NCI-H1105 treated with DMSO at 0.1 percent for 48 hours (cell line): ENCODE measurements at regions not wholly inside any gene's neighbourhood (a gene's known extent, or its start where the extent isn't known, plus 50 kb on each side); places are given as distances from the start of the nearest gene placed in this dataset.

ENCODE experiments used
- DNase-seq: peaks from one replicate; lab custom pipeline; 2025; lab: John Stamatoyannopoulos, UW

GRCh38 chr2:60158262-60158661 lies 395.2 kb downstream of the BCL11A start:
- DNase-seq = no peak

DNA sequence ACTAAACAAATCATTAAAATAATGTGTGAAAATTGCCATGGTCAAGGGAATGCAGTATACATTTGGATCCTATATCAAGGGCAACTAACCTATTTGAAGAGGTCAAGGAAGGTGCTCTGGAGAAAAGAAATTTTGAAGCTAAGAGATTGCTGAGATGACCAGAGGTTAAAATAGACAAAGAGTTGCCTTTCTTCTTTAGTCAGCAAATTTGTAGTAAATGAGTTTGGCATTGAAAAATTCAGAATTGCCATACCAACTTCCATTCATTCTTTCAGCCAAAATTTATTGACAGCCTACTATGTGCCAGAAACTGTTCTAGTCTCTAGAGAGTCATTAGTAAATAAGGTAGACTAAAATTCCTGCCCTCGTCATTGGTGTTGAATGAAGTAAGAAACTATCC lies 396.2 kb downstream of the BCL11A start:
- no peak for DNase-seq

DNA sequence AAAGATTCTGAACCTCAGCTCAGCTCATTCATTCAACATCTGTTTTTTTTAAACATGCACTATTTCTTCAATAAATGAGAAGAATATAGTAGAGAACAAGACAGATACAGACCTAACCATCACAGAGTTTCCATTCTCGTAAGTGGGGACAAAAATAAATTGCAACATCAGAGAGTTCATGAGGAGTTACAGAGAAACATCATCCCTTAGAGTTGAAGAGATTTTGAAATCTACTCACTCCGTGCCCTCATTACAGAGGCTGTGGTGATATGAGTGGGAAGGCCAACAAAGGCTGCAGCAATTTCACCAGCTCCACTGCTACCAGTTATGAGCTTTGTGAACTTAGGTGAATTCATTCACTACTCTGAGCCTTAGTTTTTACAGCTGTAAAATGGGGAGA lies 399.3 kb downstream of the BCL11A start:
- DNase-seq = no peak

GRCh38 chr2:60152226-60152833 lies 401.1 kb downstream of the BCL11A start:
- no peak for DNase-seq

DNA sequence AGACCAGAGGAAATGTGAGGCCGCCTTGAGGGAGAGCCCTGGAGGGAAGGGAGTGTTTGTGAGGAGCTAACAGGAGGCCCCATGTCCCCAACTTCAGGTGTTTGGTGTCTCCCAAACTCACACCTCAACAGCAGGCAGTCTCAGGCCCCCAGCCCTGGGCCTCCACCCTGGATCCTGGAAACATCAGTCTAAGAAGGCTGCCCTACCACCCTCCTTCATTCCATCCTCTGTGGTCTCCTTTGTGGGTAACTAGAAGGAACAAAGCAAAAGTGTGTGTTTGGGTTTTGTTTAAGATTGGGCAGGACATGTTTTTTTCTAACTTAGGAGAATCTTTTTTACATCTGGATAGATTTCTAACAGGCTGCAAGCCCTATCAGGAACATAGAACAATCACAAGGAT lies 404.3 kb downstream of the BCL11A start:
- no peak for DNase-seq

GRCh38 chr2:60148716-60149115 lies 404.7 kb downstream of the BCL11A start:
- no peak for DNase-seq

- no peak for DNase-seq
These were observed 413.3 kb downstream of the BCL11A start for GRCh38 chr2:60140185-60140584.

DNA sequence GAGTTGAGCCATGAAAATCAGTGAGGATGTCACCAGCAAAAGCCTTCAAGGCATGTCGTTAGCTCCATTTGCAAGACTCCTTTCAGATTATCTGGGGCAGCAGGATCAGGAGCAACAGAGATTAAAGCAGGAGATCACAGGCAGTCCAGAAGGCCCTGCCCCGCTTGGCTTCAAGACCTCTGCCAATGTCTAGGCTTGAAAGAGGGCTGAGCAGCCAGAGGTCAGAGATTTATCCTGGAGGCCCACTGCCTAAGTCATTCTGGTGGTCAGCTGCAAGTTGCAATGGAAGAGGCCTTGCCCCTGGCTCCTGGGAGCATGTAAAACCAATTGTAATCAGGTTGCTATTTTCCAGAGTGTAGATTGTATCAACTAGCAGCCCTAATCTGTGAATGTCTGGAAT lies 416.5 kb downstream of the BCL11A start:
- no peak for DNase-seq

GRCh38 chr2:60127191-60127590 lies 426.3 kb downstream of the BCL11A start:
- DNase-seq = no peak

DNA sequence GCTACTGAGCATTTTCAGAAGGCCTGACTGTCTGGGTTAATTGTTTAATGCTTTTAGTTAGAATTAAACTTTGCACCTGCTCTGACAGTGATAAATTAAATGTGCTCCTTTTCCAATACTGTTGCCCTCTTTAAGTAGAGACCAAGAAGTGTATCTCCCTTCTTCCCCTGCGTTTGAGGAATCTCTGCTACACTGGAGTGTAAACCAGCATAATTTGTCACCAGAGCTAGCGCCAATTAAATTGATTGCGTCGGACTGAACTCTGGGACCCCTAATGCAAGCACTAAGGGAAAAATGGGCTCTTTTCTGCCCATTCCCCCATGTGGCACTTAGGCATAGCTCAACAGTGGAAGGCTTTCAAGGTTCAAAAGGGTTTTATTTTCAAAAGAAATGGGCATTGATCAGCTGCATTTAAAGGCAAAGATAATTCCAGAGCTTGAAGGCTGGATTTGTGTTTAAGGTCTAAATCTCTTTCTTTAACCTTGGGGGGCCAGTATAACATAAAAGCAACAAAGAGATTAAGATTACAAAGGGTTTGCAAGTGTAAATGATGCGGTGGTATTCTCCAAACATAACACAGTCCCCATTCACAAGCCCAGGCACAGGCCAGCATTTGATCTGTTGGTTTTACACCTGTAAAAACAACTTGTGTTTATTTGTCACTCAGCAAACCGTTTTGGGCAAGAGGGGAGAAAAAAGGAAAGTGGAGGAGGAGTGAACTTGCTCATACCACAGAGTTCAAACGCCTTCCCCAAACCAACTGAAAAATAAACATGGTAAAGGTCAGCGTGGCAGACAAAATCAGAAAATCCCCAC lies 427.6 kb downstream of the BCL11A start:
- no peak for DNase-seq

DNA sequence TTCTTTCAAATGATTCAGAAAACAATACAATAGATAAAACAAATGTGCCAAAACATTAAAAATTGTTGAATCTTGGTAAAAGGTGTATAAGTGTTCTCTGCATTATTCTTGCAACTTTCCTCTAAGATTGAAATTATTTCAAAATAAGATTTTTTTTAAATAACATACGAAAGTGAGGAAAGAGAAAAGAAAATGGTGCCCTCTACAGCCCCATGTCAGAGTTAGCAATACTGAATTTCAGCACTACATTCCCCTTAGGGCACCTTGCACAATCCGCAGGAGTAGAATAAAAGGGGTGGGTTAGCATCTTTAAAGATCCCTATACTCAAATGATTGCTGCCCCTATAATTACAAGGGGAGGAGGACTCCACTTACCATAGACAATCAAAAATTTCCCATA lies 433.7 kb downstream of the BCL11A start:
- no peak for DNase-seq

DNA sequence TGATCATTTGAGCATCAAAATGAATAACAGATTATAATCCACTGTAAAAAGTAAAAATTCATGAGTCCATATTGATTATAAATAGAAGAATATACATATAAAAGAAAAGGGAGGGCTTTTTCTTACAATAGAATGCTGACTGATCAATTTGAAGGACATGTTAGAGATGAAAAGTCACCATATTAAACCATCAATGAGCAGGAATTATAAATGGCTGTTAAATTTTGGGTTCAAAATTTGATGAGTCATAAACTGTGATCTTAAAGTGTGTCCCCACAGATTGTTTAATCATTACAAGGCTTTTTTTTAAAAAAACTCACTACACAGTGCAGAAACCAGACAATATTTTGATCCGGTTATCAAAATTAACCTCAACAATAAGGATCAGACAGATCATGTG lies 434.5 kb downstream of the BCL11A start:
- no peak for DNase-seq

DNA sequence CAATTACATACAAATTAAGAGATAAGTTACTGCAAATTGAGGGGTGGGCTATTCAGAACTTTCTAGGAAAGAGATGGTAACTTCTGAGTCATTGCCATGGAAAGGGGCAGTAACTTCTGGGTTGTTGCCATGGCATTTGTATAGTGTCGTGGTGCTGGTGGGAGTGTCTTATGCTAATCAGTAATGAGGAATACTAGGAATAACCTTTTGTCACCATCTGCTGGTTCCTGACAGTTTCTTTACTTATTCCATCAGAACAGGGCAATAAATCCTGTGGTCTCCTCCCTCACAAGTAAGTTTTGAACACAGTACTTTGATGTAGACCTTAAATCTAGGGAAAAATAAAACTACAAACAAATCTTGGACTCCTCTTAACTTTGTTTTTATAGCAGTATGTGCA lies 435.4 kb downstream of the BCL11A start:
- DNase-seq = no peak

DNA sequence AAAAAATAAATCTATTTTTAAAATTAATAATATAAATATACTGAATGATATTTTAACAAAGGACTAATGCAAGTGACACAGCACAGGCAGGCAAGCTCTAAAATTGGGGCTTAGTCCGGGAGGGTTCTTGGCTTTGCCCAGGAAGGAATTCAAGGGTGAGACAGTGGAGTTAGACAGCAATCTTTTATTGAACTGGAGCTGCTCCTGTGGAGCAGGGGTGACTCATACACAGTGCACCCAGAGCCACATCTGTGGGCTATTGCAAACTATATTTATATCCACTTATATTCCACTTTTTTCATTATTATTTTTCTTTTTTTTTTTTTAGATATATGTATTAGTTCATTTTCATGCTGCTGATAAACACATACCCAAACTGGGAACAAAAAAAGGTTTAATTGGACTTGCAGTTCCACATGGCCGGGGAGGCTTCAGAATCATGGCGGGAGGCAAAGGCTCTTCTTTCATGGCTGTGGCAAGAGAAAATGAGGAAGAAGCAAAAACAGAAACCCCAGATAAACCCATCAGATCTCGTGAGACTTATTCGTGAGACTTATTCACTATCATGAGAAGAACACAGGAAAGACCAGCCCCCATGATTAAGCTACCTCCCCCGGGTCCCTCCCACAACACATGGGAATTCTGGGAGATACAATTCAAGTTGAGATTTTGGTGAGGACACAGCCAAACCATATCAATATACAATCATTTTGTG lies 437.1 kb downstream of the BCL11A start:
- no peak for DNase-seq

DNA sequence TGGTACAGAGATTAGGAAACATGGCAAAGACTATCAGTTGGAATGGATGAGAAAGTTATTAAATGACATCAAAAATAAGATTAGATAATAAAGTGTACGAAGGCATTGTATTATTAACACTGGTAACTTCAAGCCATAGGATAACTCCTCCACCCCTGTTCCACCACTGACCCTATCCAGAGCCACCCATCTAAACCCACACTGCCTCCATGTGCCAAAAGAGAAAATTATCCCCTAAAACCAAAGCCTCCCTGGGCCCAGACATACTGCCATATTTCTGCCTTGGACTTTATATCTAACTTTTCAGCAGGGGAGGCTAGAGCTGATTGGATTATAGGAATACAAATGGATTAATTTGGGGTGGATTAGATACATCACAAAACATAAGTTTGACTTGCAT lies 443.7 kb downstream of the BCL11A start:
- no peak for DNase-seq

DNA sequence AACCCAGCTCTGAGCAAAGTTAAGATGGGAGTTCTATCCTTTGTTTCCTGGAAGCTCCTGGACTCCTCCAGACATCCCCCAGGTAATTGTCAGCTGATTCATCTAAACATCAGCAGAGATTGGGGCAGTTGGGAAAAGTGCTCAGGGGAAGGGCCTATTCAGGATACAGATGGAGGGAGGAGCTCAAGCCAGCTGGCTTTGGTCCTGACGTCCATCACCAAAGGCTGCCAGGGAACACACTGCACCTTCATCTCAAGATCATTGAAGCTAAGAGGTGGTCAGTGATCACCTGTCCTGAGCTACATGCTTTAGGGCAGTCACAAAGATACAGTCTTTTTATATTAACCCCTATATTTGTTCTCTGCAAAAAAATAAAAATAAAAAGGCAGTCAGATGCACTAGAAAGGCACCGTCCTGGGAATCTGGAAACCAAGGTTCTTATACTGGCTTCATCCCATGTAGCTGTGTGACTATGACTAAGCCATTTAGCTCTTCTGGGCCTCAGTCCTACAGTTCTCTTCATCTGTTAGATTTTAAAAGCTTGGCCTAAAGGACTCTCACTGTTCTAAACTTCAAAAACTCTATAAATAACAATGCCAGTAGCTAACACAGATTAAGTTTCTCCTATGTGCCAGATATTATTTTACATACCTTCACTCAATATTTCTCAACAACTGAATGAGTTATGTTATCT lies 446.5 kb downstream of the BCL11A start:
- no peak for DNase-seq

GRCh38 chr2:60105906-60106305 lies 447.5 kb downstream of the BCL11A start:
- DNase-seq = no peak

GRCh38 chr2:60104514-60105505 lies 448.6 kb downstream of the BCL11A start:
- no peak for DNase-seq

- no peak for DNase-seq
These were observed 453.4 kb downstream of the BCL11A start for GRCh38 chr2:60100034-60100433.

DNA sequence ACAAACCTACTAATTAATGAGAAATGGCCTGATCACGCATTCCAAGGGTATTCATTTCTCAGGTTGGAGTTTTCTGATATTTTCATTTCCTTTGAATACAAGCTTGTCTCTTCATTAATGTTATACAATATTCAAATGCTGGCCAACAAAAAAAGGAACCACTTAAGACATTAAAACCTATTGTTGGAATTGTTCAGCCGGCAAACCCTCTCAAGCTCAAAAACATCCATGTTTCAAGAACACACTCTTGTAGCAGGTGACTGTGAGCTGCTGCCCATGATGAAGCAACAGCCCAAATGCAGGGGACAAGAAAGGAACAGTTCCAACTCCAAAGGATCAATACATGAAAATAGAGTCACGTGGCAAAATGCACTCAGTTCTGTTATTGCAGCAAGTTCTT lies 454.5 kb downstream of the BCL11A start:
- no peak for DNase-seq

- DNase-seq = no peak
These were observed 456.2 kb downstream of the BCL11A start for GRCh38 chr2:60097298-60097697.
